ENCODE measurements at regions not wholly inside any gene's neighbourhood (a gene's known extent, or its start where the extent isn't known, plus 50 kb on each side); places are given as distances from the start of the nearest gene placed in this dataset.

DNA sequence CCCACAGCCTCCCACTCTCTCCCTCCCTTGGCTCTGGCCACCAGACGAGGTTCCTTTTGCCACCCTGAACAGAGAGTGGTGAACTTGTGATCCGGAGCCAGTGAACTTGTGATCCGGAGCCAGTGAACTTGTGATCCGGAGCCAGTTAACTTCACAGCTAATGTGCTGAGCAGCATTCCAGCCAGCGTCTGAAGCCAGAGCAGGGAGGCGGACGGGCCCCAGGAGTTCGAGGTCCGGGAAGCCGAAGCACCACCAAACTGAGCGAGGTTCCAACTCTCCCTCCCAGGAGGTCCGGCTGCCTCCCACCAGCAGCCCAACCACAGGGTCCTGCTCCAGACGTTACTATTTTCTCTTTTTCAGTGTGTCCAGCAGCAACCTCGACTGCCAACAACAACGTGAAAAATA lies 85.8 kb downstream of the SYF2 start:
- DNase-seq (ENCODE audit: low read depth): no peak
- in situ Hi-C loops (cut with HindIII; ENCODE audit: low sequenced_read_pairs): loop anchor here (5.0 kb wide), 1 partner anchor 34 kb away; no protein-coding TSS in a partner anchor
- no peak overlapping the region for H3K4me3 ChIP-seq (ENCODE audit: low read depth, low read length)
- TF ChIP-seq, protein P1, sequence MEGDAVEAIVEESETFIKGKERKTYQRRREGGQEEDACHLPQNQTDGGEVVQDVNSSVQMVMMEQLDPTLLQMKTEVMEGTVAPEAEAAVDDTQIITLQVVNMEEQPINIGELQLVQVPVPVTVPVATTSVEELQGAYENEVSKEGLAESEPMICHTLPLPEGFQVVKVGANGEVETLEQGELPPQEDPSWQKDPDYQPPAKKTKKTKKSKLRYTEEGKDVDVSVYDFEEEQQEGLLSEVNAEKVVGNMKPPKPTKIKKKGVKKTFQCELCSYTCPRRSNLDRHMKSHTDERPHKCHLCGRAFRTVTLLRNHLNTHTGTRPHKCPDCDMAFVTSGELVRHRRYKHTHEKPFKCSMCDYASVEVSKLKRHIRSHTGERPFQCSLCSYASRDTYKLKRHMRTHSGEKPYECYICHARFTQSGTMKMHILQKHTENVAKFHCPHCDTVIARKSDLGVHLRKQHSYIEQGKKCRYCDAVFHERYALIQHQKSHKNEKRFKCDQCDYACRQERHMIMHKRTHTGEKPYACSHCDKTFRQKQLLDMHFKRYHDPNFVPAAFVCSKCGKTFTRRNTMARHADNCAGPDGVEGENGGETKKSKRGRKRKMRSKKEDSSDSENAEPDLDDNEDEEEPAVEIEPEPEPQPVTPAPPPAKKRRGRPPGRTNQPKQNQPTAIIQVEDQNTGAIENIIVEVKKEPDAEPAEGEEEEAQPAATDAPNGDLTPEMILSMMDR (IDR thresholded peaks at IDR 0.05; ENCODE audit: low read depth, low read length, missing control alignments): no peak

DNA sequence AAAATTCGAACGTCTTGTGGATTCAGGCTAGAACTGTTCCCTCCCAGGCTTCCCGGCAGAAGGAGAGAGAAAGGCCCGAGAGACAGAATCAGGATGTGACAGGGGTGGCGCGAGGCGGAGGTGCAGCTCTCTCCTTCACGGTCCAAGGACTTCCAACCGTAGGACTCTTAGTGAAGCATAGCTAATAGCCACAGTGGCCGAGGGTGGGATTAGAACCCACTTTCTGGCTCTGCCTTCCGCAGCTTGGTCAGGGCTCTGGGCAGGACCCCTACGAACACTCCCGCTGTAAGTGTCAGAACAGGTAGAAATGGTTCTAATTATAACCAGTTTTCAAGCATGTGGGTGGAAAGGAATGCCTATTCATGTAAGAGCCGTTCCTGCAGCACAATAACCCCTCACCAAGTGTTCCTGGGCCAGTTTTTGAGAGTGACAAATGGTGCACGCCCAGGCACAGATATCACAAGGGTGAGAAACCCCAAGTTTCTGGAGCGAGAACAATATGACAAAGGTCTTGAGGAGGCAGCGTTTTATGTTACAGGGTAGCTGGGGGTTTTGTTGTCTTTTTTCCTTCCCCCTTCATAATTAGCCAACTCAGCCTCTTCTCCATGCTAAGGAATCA lies 86.4 kb downstream of the SYF2 start:
- no peak overlapping the region for H3K4me3 ChIP-seq (ENCODE audit: low read depth, low read length)
- no peak for DNase-seq (ENCODE audit: low read depth)
- TF ChIP-seq, protein P1 (IDR thresholded peaks at IDR 0.05; ENCODE audit: low read depth, low read length, missing control alignments): no peak
- in situ Hi-C loops (cut with HindIII; ENCODE audit: low sequenced_read_pairs): loop anchor here (5.0 kb wide), 1 partner anchor 34 kb away; no protein-coding TSS in a partner anchor

DNA sequence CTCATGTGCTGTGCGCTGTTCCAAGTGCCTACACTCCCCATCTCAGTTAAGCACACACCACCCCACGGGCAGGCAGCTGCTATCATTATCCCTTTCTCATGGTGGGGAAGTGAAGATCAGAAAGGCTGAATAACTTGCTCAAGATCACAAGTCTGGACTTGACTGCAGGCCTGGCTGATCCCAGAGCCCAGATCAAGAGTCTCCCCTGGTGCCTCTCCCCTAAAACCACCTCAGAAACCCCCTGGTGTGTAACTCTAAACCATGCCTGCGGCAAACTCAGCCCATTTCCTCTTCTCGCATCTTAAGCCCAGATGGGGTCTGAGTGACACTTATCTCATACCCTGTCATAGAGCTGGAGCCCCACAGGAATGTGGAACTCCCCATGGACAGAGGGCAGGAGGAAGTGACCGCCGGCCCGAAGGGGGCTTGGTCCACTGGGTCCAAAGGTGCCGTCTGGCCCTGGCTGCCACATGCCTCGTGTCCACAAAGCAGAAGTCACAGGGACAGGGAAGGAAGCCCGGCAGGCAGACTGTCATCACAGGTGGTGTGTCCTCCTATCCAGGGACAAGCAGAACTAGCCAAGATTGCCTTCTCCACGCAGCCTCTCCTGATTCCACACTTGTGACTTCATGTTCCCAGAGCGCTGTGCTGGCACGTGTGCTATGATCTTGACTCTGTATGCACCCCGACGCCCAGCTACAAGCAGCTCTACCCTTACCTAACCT lies 92.1 kb downstream of the SYF2 start:
- no peak overlapping the region for H3K4me3 ChIP-seq (ENCODE audit: low read depth, low read length)
- in situ Hi-C loops (cut with HindIII; ENCODE audit: low sequenced_read_pairs): no loop called here
- no peak for DNase-seq (ENCODE audit: low read depth)
- TF ChIP-seq, protein P1 (IDR thresholded peaks at IDR 0.05; ENCODE audit: low read depth, low read length, missing control alignments): no peak

- TF ChIP-seq, protein P1 (IDR thresholded peaks at IDR 0.05; ENCODE audit: low read depth, low read length, missing control alignments): no peak
- no peak for DNase-seq (ENCODE audit: low read depth)
- in situ Hi-C loops (cut with HindIII; ENCODE audit: low sequenced_read_pairs): no loop called here
- H3K4me3 ChIP-seq (ENCODE audit: low read depth, low read length): no peak overlapping the region
These were observed 94.5 kb downstream of the SYF2 start for GRCh38 chr1:25137521-25138395.

- in situ Hi-C loops (cut with HindIII; ENCODE audit: low sequenced_read_pairs): no loop called here
- TF ChIP-seq, protein P1 (IDR thresholded peaks at IDR 0.05; ENCODE audit: low read depth, low read length, missing control alignments): no peak
- H3K4me3 ChIP-seq (ENCODE audit: low read depth, low read length): no peak overlapping the region
- DNase-seq (ENCODE audit: low read depth): no peak
These were observed 95.2 kb downstream of the SYF2 start for GRCh38 chr1:25137106-25137505.

- TF ChIP-seq, protein P1 (IDR thresholded peaks at IDR 0.05; ENCODE audit: low read depth, low read length, missing control alignments): no peak
- in situ Hi-C loops (cut with HindIII; ENCODE audit: low sequenced_read_pairs): no loop called here
These were observed 96.4 kb downstream of the SYF2 start for GRCh38 chr1:25135909-25136308.

More at GRCh38 chr1:25135909-25136308, 96.4 kb downstream of the SYF2 start:
- H3K4me3 ChIP-seq (ENCODE audit: low read depth, low read length): no peak overlapping the region
- no peak for DNase-seq (ENCODE audit: low read depth)
